ENCODE measurements at regions not wholly inside any gene's neighbourhood (a gene's known extent, or its start where the extent isn't known, plus 50 kb on each side); places are given as distances from the start of the nearest gene placed in this dataset.
"Not testable (repeated sequence)": the region's sequence is repeated elsewhere in the genome, so short reads cannot be mapped to it uniquely, and the experiment has no call there.

DNA sequence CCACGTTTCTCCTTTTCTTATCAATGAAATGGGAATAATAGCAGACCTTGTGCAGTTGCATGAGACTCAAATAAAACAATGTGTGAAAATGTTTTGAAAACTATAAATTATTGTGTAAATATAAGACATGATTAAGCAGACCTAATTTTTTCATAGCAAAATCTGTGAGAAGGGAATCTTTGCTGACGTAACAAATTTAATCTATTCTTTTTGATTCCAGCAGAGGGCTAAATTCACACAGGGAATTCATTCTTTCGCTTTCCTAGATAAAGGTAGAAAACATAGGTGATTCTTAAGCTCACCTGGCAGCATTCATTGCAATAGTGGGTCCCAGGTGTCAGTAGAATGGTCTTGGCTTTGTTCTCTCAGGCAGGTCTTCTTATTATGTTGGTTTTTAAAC lies 450.0 kb upstream of the GCFC2 start:
- DNase-seq = no peak

DNA sequence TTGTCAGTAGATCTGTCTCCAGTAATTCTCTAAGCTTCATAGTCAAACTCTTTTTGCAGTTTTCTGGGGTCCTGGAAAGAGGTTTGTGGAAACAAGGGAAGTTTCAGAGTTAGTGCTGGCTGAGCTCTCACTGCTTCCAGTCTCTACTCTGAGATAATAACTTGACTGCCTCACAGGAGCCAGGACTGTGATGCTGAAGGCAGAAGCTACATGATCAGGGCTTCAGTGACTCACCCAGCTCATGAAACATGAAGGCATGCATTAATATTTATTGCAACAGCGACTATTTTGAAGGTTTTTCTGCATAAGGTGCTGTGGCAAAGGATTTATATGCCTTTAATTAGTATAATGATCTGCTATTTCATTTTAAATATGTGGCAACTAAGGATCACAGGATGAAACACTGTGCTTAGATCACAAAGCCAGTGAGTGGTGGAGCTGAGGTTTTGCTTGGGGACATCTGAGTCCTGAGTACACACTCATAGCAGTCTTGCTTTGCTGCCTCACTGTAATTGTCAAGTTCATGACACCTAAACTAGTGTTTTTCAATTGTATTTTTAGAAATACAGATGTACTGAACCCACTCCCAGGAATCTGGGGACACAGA lies 448.4 kb upstream of the GCFC2 start:
- DNase-seq = no peak

DNA sequence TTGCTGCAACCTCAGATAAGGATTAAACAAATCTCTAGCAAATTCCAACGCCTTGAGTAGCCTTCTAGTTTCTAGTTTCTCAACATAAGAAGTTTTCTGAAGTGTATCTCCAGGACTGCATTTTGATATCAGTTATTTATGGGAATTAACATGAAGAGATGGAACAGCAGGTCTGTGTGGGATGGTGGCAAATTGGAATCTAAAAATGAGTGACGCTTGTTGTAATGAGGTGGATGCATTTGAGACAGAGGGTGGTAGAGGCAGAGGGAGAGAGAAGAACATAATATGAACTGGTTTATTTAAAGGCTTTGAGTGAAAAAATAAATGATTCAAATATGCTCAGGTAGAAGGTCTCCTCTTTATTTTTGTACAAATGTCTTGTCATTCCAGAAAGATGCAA lies 446.8 kb upstream of the GCFC2 start:
- DNase-seq = peak in 1 of 2 donors; percentile 58

DNA sequence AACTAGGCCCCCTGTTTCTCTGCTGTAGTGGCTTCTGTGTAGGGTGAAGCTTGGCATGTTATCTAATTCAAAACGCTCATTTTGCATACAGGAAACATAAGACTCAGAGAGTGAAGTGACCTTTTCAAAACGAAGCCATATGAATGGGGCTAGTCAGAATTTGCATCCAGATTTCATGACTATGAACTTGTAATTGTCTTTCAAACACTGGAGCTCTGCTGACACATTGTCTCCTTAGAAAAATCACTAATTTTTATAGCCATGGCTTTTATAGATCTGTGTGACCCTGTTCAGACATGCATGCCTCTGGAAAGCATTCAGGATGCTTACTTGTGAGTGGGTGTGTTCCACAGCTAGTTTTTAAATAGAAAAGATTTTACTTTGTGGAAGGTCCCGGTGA lies 444.3 kb upstream of the GCFC2 start:
- no peak for DNase-seq

DNA sequence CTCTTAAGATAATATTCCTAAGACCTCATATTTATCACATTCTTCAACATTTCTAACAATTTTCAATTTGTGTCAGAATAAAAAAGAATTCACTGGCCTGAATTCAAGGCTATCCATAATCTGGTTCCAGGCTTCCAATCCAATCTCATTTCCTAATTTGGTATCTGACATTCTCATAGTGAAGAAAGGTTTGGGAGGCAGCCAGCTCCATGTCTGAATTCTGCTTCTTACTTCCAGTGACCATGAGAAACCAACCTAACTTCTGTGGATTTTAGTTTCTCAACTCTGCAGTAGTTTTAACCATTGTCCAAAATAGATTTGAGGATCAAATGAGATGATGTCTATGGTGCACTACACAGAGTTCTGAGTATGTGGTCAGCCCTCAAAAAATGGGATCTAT lies 439.1 kb upstream of the GCFC2 start:
- DNase-seq = no peak

DNA sequence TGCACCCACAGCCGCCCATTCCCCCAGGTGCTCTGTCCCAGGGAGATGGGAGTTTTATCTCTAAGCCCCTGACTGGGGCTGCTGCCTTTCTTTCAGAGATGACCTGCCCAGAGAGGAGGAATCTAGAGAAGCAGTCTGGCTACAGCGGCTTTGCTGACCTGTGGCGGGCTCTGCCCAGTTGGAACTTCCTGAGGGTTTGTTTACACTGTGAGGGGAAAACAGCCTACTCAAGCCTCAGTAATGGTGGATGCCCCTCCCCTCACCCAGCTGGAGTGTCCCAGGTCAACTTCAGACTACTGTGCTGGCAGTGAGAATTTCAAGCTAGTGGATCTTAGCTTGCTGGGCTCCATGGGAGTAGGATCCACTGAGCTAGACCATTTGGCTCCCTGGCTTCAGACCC lies 428.6 kb upstream of the GCFC2 start:
- DNase-seq = not testable (repeated sequence)

DNA sequence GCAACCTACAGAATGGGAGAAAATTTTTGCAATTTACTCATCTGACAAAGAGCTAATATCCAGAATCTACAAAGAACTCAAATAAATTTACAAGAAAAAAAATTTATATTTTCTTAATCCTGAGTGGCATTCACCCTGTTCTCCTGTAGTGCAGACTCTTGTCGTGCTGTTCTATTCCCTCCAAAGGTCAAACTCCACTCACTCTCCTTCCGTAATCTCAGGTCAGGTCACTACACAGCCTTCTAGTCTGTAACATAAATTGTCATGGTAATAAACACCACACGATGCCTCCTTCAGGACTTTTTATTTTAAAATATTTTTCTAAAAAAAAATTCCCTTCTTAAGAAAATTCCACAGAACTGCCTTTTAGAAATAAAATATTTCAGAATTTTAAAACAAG lies 417.9 kb upstream of the GCFC2 start:
- DNase-seq = no peak

DNA sequence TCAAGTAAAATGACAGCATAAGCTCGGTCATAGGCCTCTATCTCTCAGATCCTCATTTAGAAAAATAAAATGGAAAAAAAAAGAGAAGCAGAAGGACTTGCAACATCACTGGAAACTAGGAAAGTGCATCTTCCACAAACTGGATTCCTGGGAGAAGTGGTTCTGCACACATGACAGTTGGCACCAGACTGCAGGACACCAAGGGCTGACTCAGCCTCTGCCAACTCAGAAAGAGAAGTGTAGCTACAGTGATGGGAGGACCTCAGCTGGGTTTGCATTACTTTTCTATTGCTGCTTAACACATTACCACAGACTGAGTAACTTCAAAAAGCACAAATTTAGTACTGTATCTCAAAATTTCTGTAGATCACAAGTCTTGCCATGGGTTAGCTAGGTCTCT lies 409.5 kb upstream of the GCFC2 start:
- no peak for DNase-seq

DNA sequence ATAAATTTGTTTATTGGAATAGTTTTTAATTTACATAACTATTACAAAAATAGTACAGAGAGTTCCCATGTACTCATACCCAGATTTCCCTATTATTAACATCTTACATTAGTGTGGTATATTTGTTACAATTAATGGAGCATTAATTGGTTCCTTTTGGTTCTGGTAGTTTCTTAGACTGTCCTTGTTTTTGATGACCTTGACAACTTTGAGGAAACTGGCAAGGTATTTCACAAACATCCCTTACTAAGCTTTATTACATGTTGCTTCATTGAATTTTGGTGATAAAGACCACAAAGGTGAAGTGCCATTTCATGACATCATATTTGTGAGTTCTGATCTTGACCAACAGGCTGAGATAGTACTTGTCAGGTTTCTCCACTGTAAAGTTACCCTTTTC lies 379.0 kb upstream of the GCFC2 start:
- no peak for DNase-seq

DNA sequence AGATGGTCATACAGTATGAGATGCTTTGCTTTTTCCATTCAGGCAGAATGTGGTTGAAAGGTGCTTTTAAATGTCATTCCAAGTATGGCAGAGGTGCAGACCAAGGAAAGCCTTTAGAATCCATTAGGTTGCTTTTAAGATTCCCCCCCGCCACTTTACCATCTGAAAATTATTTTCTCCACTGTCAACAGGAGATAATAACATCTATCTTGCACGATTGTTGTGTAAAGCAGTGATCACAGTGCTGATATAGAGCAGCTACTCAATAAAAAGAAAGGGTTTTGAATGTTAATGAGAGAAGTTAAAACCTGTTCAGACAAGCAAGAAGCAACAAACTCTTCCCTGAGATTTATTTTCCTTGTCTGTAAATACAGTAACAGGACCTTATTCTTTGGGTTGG lies 372.5 kb upstream of the GCFC2 start:
- DNase-seq = no peak

DNA sequence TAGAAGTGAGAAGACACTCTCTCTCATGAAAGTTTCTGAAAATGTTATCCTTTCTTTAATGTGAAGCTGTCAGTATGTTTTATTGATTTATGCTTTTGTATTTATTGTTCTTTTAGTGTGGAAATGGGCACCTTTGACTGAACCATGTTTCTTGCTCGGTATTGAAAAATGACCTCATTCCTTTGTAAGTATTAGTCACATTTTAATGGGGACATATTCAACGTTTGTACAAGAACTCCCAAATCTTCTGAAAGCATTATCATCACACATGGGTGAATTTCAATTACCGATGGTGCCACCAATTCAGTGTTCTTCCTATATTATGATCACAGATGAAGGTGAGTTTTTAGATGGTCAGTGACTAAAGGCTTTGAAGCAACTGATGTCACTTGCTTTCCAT lies 371.8 kb upstream of the GCFC2 start:
- DNase-seq = no peak

DNA sequence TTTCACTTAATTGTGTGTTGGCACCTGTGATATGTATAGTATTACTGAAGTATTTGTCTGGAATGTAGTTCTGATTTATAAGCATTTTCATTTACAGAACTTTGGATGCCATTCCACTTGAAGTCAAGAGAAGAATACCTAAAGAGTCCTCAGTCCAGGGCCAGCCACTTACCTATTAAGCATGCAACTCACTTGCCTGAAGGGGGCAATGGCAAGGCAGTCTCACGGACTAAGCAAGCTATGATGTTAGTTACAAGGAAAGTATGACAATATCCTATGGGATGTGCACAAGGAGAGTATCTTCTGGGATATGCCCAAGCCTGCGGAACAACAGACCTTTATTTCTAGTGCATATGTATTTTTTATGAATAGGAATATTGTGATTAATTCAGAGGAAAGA lies 369.4 kb upstream of the GCFC2 start:
- DNase-seq = no peak

DNA sequence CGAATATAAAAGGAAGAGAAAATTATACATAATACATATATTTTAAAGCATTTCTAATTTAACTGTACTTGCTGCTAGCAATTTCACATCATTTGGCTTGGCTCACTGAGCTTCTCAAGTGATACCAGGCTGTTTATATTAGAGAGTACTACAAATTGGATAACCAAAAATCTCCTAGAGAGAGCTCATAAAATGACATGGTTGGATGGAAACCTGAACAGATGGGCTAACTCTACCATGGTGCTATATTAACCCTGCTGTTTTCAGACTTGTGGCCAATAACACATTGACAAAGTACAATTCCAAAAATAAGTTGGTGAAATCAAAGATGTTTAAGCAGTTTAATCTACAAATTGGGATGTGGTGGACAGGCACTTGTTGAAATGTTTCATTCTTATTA lies 364.4 kb upstream of the GCFC2 start:
- DNase-seq = no peak

DNA sequence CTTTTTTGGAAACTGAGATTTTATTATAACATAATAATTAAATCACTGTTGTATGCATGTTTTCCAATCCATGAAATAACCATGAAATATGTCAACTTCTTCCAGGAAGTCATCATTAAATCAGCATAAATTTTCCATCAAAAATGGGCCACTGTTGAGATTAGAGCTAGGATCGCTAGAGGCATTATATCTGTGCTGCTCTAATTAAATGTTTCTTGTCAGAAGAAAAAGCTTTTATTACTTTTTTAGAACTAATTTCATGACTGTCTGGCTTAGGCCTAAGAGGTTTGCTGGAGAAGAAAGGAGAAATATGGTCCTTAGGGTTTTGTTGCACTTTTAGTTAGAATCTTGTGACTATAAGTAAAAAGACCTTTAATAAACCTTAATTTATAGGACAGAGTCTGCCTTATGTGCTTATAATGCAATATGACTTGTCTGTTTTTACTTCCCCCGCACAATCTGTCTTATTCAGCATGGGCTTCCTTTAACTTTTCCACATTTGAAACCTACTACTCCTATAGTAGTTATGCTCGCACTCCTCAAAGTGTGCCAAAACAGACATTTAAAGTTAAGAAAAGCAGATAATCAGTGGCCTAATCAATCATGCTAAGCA lies 363.4 kb upstream of the GCFC2 start:
- DNase-seq = no peak

DNA sequence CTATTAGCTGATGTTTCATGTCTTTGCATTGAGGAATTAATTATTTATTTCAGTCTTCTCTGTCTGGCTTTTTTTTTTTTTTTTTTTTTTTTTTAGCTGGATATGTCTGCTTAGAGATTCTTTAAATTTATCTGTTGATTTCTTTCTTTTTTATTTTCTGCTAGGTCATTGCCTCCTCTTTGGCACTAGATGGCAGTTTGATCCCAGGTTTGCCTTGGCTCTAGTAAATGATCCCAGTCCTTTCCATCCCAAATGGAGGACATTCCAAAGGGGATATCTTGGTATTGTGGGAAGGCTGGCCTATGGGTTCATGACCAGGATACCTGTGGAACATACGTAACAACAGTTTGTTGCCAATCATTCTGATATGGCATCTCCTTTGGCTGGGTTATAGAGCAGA lies 339.5 kb upstream of the GCFC2 start:
- DNase-seq = no peak

DNA sequence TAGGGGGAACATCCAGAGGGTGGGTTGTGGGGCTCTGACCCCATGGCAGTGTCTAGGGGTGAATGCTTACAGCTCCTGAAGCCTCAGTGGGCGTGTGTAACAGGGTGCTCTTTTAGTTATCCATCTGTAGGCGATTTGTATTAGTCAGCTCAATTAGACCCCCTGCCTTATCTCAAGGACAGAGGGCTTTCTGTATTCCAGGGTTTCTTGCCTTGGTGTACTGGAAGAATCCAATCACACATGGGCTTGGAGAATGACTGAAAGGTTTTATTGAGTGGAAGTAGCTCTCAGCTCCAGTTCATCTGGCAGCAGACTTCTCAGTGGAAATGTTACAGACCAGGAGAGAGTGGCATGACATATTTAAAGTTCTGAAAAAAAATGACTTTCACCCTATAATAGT lies 334.0 kb upstream of the GCFC2 start:
- no peak for DNase-seq

DNA sequence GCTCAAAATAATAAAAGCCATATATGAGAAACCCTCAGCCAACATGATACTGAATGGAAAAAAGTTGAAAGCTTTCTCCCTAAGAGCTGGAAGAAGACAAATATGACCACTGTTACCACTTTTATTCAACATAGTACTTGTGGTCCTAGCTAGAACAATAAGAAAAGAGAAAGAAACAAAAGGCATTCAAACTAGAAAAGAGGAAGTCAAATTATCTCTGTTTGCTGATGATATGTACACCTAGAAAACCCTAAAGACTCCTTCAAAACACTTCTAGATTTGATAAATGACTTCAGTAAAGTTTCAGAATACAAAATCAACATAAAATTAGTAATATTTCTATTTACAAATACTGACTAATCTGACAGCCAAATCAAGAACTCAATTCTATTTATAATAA lies 328.8 kb upstream of the GCFC2 start:
- no peak for DNase-seq

DNA sequence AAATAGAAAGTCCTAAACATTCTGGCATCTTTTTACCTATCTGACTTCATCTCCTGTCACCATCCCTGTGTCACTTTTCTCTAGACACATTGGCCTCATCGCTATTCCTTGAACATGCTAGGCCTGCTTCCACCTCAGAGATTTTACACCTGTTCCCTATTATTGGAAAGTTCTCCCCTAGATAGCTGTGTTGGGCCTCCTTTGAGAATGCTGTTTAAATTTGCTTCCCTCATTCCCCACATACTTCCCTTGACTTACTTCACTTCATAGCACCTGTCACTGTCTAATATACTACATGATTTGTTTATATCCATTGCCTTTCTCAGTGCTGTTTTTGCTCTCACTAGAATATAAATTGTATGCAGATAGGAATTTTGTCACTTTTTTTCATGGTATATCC lies 317.0 kb upstream of the GCFC2 start:
- no peak for DNase-seq

DNA sequence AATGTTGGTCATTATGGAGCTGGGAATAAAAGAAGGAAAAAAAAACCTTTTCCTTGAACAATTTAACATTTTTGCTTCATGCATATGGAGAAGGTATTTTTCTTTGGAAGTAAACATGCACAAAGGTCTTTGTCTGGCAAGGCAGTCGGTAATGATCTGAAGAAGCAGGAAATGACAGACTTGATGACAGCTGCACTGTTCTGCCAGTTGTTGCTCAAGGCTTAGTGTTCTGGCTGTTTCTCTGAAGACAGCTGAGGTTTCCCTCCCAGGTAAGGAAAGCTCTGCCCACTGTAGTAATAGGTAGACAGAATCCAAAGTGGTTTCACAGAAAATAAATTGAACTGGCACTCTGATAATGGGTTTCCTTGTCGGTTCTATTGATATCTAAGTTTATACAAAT lies 308.4 kb upstream of the GCFC2 start:
- DNase-seq = no peak

DNA sequence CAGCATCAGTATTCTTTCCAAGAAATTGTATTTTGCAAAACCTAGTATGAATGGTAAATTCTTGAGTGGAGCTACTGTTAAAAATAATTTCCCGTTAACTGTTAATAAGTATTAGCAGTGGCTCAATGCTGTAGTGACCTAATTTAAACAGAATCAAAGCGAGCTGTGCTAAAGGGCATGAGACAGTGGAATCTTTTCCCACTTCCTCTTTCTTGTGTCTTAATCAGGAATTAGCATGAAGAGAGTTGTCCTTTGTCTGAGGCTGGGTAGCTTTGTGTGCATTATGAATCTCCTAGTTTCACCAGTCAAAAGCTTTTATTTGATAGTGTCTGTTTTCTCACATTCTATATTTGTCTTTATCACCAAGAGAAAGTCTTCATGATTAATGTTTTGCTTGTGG lies 298.8 kb upstream of the GCFC2 start:
- no peak for DNase-seq

DNA sequence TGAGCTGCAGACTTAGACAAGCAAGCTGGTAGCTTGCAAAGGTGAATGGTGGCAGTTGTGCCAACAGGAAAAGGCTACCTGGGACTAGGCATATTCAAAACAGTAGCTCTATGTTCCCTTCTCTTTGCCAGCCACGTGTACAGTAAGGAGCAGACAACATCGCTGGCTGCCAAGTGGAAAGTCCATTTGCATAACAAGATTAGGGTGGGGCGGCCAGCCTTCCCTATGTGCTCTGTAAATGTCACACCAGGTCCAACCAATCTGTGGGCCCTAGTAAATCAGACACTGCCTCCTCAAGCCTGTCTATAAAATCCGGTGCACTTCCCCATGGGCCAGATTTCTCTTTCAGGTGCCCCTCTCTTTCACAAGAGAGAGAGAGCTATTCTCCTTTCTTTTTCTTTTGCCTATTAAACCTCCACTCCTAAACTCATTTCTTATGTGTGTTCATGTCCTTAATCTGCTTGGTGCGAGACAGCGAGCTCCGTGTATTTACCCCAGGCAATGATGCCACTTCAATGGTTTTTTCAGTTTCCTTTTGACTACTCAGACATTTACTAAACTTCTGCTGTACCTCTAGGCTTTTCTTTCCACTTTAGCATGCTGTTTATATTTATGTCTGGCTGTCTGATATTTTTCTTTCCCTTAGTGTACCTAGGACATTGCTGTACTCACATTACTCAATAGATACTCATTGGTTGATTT lies 297.4 kb upstream of the GCFC2 start:
- no peak for DNase-seq

DNA sequence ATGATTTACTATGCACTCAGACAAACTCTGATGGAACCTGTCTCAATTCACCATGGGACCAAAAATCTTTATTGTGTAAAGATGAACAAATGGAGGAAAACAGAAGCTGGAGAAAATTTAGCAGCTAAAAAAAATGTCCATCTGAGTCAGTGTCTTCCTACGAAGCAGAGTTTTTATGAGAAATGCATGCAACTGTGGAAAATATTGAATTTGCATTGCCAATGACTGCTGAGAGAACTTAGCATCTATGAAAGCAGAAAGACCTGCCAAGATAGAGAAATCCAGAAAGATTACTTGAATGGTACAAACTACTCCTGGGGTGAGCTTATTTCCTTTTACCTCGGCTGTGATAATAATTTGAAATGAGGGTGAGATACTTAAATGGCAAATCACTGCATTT lies 289.7 kb upstream of the GCFC2 start:
- no peak for DNase-seq

DNA sequence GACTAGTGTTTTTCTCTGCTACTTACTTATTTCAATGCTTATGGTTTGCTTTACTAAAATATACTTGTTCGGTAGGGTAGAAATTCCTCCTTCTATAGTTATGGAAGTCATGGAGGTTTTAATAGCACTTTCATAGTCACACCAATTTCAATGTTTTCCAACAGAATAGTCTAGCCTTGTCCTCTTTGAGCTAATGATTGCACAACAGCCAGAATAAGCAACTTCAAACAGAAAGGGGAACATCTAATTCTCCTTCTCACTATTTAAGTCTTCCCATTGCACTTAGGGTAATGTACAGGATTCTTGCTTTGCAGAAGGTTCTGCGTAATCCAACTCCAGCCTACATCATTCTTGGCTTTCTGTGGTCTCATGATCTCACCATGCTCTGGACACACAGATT lies 287.7 kb upstream of the GCFC2 start:
- no peak for DNase-seq

DNA sequence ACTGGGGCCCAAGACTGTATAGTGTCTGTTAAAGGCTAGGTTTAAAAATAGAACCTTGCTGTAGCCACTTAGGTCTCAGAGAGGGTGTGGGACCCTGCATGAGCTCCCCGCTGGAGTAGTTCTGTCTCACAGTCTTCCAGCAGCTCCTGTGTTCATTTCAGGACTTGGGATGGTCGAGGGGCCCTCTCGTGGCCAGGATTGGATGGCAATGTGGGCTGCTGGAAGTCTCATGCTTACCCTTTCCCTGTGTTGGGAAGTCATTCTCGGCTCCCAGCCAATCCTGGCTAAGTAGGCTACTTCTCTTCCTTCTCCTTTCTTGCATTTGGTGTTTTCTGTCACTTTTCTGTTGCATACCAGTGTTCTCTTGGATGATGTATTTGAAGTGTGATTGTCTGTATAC lies 284.0 kb upstream of the GCFC2 start:
- no peak for DNase-seq

DNA sequence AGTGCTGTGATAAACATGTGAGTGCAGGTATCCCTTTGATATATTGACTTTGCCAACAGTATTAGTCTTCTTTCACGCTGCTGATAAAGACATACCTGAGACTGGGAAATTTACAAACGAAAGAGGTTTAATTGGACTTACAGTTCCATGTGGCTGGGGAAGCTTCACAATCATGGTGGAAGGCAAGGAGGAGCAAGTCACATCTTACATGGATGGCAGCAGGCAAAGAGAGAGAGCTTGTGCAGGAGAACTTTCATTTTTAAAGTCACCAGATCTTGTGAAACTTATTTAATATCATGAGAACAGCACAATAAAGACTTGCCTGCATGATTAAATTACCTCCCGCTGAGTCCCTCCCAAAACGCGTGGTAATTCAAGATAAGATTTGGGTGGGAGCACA lies 277.9 kb upstream of the GCFC2 start:
- not testable (repeated sequence) for DNase-seq
